Astrocyte (in vitro differentiated cells and primary cell): ENCODE measurements at regions not wholly inside any gene's neighbourhood (a gene's known extent, or its start where the extent isn't known, plus 50 kb on each side); places are given as distances from the start of the nearest gene placed in this dataset.

Source experiments
- EZH2 ChIP-seq: IDR thresholded peaks from 2 replicates; pipeline ENCODE4 v1.6.1; 2012; ENCODE audit warnings: mild to moderate bottlenecking, low read length, inconsistent platforms; ENCODE audit not compliant: insufficient read depth
- TF ChIP-seq, protein P1 (sequence below): IDR thresholded peaks from 2 replicates; pipeline ENCODE4 v1.5.1; 2011; ENCODE audit warnings: low read depth, mild to moderate bottlenecking, inconsistent platforms, low read length, moderate library complexity; ENCODE audit not compliant: insufficient read depth

DNA sequence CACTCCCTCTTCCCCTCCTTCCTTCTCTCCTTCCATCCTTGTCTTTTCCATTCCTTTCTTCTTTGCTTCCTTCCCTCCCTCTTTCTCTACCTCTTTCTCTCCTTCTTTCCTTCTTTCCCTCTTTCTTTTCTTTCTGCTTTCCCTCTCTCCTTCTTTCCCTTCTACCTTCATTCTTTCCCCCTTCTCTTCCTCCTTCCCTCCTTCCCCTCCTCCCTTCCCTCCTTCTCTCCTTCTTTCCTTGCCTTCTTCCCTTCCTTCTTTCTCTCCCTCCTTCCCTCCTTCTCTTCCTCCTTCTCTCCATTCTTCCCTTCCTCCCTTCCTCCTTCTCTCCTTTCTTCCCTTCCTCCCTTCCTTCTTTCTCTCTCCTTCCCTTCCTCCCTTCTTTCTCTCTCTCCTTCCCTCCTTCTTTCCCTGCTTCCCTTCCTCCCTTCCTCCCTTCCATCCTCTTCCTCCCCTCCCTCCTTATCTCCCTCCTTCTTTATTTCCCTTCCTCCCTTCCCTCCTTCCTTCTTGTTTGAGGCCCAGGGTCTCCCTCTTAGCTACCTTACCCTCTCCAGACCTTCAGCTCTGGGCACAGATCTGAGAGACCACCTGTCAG lies 77.0 kb downstream of the BUD13 start:
- no peak for TF ChIP-seq EZH2
- TF ChIP-seq, protein P1, sequence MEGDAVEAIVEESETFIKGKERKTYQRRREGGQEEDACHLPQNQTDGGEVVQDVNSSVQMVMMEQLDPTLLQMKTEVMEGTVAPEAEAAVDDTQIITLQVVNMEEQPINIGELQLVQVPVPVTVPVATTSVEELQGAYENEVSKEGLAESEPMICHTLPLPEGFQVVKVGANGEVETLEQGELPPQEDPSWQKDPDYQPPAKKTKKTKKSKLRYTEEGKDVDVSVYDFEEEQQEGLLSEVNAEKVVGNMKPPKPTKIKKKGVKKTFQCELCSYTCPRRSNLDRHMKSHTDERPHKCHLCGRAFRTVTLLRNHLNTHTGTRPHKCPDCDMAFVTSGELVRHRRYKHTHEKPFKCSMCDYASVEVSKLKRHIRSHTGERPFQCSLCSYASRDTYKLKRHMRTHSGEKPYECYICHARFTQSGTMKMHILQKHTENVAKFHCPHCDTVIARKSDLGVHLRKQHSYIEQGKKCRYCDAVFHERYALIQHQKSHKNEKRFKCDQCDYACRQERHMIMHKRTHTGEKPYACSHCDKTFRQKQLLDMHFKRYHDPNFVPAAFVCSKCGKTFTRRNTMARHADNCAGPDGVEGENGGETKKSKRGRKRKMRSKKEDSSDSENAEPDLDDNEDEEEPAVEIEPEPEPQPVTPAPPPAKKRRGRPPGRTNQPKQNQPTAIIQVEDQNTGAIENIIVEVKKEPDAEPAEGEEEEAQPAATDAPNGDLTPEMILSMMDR, result no peak
